OCI-LY1 (cell line): ENCODE measurements at regions not wholly inside any gene's neighbourhood (a gene's known extent, or its start where the extent isn't known, plus 50 kb on each side); places are given as distances from the start of the nearest gene placed in this dataset.

Experiments used
- H2AFZ ChIP-seq: fragments of 200-600 bp; sonication (generic), shearing (Covaris generic); 2 replicates; pipeline ENCODE4 v1.6.0; 2014; ENCODE audit warnings: antibody characterized with exemption, mild to moderate bottlenecking, low read length
- H3F3A ChIP-seq: fragments of 200-600 bp; sonication (generic), shearing (Covaris generic); 2 replicates; pipeline ENCODE4 v1.6.0; 2014; ENCODE audit warnings: mild to moderate bottlenecking, antibody characterized with exemption, low read length, moderate library complexity; ENCODE audit not compliant: insufficient read depth
- H3K27ac ChIP-seq: fragments of 200-600 bp; sonication (generic); 2 replicates; pipeline ENCODE4 v1.5.1; 2014; ENCODE audit warnings: low read length, mixed run types, mild to moderate bottlenecking, low read depth; ENCODE audit not compliant: poor library complexity, severe bottlenecking
- H3K27me3 ChIP-seq: fragments of 200-600 bp; sonication (generic); 2 replicates; pipeline ENCODE4 v1.6.0; 2014; ENCODE audit warnings: antibody characterized with exemption, mild to moderate bottlenecking, low read length, moderate library complexity; ENCODE audit not compliant: insufficient read depth
- H3K36me3 ChIP-seq: fragments of 200-600 bp; sonication (generic); 2 replicates; pipeline ENCODE4 v1.6.1; 2014; ENCODE audit warnings: mild to moderate bottlenecking, antibody characterized with exemption, low read length, moderate library complexity, mixed read lengths; ENCODE audit not compliant: insufficient read depth
- H3K4me1 ChIP-seq: fragments of 200-600 bp; sonication (generic); 2 replicates; pipeline ENCODE4 v1.5.1; 2014; ENCODE audit warnings: mild to moderate bottlenecking, low read length, moderate library complexity; ENCODE audit not compliant: insufficient read depth, severe bottlenecking
- H3K4me2 ChIP-seq: fragments of 200-600 bp; sonication (generic), shearing (Covaris generic); 2 replicates; pipeline ENCODE4 v1.6.1; 2014; ENCODE audit warnings: low read length
- H3K4me3 ChIP-seq: fragments of 200-600 bp; sonication (generic); 2 replicates; pipeline ENCODE4 v1.5.1; 2014; ENCODE audit warnings: low read length, low read depth, mild to moderate bottlenecking, mixed read lengths; ENCODE audit not compliant: poor library complexity, severe bottlenecking
- H3K79me2 ChIP-seq: fragments of 200-600 bp; shearing (Covaris generic); 2 replicates; pipeline ENCODE4 v1.6.1; 2016; ENCODE audit warnings: mixed run types, low read length, mixed read lengths; ENCODE audit not compliant: insufficient read depth
- H3K9ac ChIP-seq: fragments of 200-600 bp; sonication (generic), shearing (Covaris generic); 2 replicates; pipeline ENCODE4 v1.6.1; 2014; ENCODE audit warnings: mild to moderate bottlenecking, low read length, mixed read lengths
- H3K9me2 ChIP-seq: fragments of 200-600 bp; sonication (generic), shearing (Covaris generic); 2 replicates; pipeline ENCODE4 v1.6.1; 2014; ENCODE audit warnings: low read depth, mild to moderate bottlenecking, low read length, mixed read lengths
- H3K9me3 ChIP-seq: fragments of 200-600 bp; shearing (Covaris generic); 2 replicates; pipeline ENCODE4 v1.6.1; 2014; ENCODE audit warnings: low read length, mixed read lengths
- H4K20me1 ChIP-seq: fragments of 200-600 bp; sonication (generic), shearing (Covaris generic); 2 replicates; pipeline ENCODE4 v1.6.0; 2016; ENCODE audit warnings: mild to moderate bottlenecking, low read length; ENCODE audit not compliant: insufficient read depth
- CTCF ChIP-seq: fragments of 200-600 bp; sonication (generic), shearing (Covaris generic); IDR thresholded peaks from 2 replicates; pipeline ENCODE4 v1.5.1; 2017; ENCODE audit warnings: mild to moderate bottlenecking, antibody characterized with exemption, low read length, moderate library complexity, mixed read lengths
- EZH2 ChIP-seq: fragments of 200-600 bp; sonication (generic), shearing (Covaris generic); IDR thresholded peaks from 2 replicates; pipeline ENCODE4 v1.8.0; 2017; ENCODE audit warnings: borderline replicate concordance, mixed run types, mild to moderate bottlenecking, antibody characterized with exemption, low read length, moderate library complexity, mixed read lengths

- Histone ChIP-seq H2AFZ (no peak overlapping the region), H3K27ac (no peak overlapping the region), H3F3A (no peaks in the 10 kb centered on the region), H3K9ac (no peak overlapping the region), H3K4me1 (no peaks in the 10 kb centered on the region), H3K36me3 (no peaks in the 10 kb centered on the region), H4K20me1 (no peaks in the 10 kb centered on the region), H3K9me3 (no peaks in the 10 kb centered on the region), H3K79me2 (no peaks in the 10 kb centered on the region), H3K4me3 (no peak overlapping the region), H3K4me2 (no peak overlapping the region), H3K27me3 (no peaks in the 10 kb centered on the region), H3K9me2 (no peaks in the 10 kb centered on the region)
- TF ChIP-seq EZH2 (no peak), CTCF (no peak)
Measured at GRCh38 chr11:44377121-44377520, 67.2 kb upstream of the ALX4 start.

- TF ChIP-seq EZH2 (no peak), CTCF (no peak)
- no peak overlapping the region for H3K4me2 ChIP-seq
- no peaks in the 10 kb centered on the region for H3K36me3 ChIP-seq
- no peak overlapping the region for H3K27ac ChIP-seq
- no peaks in the 10 kb centered on the region for H3K9me2 ChIP-seq
- H3K4me1 ChIP-seq = no peaks in the 10 kb centered on the region
- H3F3A ChIP-seq = no peaks in the 10 kb centered on the region
- H2AFZ ChIP-seq = no peak overlapping the region
- no peaks in the 10 kb centered on the region for H3K27me3 ChIP-seq
- H3K9me3 ChIP-seq = no peaks in the 10 kb centered on the region
- no peaks in the 10 kb centered on the region for H3K79me2 ChIP-seq
- H3K4me3 ChIP-seq = no peak overlapping the region
- H3K9ac ChIP-seq = no peak overlapping the region
- H4K20me1 ChIP-seq = no peaks in the 10 kb centered on the region
Measured at GRCh38 chr11:44377914-44378321, 68.0 kb upstream of the ALX4 start.

- H3K27ac ChIP-seq = no peak overlapping the region
- TF ChIP-seq CTCF = no peak
- no peak for TF ChIP-seq EZH2
- no peak overlapping the region for H3K4me2 ChIP-seq
- no peaks in the 10 kb centered on the region for H3K27me3 ChIP-seq
- no peaks in the 10 kb centered on the region for H3K9me3 ChIP-seq
- H3K79me2 ChIP-seq = no peaks in the 10 kb centered on the region
- H3K36me3 ChIP-seq = no peaks in the 10 kb centered on the region
- H3K4me3 ChIP-seq = no peak overlapping the region
- no peaks in the 10 kb centered on the region for H3F3A ChIP-seq
- H3K4me1 ChIP-seq = no peaks in the 10 kb centered on the region
- no peak overlapping the region for H2AFZ ChIP-seq
- H3K9me2 ChIP-seq = no peaks in the 10 kb centered on the region
- H3K9ac ChIP-seq = no peak overlapping the region
- no peaks in the 10 kb centered on the region for H4K20me1 ChIP-seq
Measured at GRCh38 chr11:44379141-44380008, 69.4 kb upstream of the ALX4 start.
